Endothelial cell of umbilical vein (primary cell): ENCODE measurements at regions not wholly inside any gene's neighbourhood (a gene's known extent, or its start where the extent isn't known, plus 50 kb on each side); places are given as distances from the start of the nearest gene placed in this dataset.

ENCODE experiments used
- EZH2 ChIP-seq: IDR thresholded peaks from 2 replicates; pipeline ENCODE4 v1.6.1; 2012; ENCODE audit warnings: borderline replicate concordance, low read depth, mild to moderate bottlenecking, moderate library complexity, low read length, inconsistent platforms; ENCODE audit not compliant: severe bottlenecking
- JUN ChIP-seq: IDR thresholded peaks from 2 replicates; pipeline ENCODE4 v1.6.1; 2011; ENCODE audit warnings: borderline replicate concordance, low read depth; ENCODE audit not compliant: insufficient read length, insufficient read depth
- MYC ChIP-seq: IDR thresholded peaks from one replicate; pipeline ENCODE4 v1.6.1; 2011; ENCODE audit warnings: mild to moderate bottlenecking, low read depth, low read length
- POLR2A ChIP-seq: IDR thresholded peaks from 2 replicates; pipeline ENCODE4 v1.6.1; 2012; ENCODE audit warnings: low read depth, mild to moderate bottlenecking, control low read depth, low read length
- POLR2AphosphoS5 ChIP-seq: IDR thresholded peaks from 2 replicates; pipeline ENCODE4 v1.6.1; 2012; ENCODE audit warnings: low read depth, mild to moderate bottlenecking, control low read depth, low read length, moderate library complexity; ENCODE audit not compliant: insufficient read depth
- TF ChIP-seq, protein P1 (sequence below), 2 donors: IDR thresholded peaks; 1 replicate in 1 of 2; 2 replicates in 1 of 2; pipeline ENCODE4 v1.5.1; 2011; ENCODE audit warnings: low read length in 2 of 2, mild to moderate bottlenecking in 2 of 2, moderate library complexity in 2 of 2, control low read depth in 1 of 2, inconsistent platforms in 1 of 2, low read depth in 1 of 2; ENCODE audit not compliant: insufficient read depth in 1 of 2; ENCODE audit errors: extremely low read depth in 1 of 2
- TF ChIP-seq, protein P2 (sequence below): IDR thresholded peaks from 2 replicates; pipeline ENCODE4 v1.6.1; 2011; ENCODE audit not compliant: insufficient read depth, insufficient read length

DNA sequence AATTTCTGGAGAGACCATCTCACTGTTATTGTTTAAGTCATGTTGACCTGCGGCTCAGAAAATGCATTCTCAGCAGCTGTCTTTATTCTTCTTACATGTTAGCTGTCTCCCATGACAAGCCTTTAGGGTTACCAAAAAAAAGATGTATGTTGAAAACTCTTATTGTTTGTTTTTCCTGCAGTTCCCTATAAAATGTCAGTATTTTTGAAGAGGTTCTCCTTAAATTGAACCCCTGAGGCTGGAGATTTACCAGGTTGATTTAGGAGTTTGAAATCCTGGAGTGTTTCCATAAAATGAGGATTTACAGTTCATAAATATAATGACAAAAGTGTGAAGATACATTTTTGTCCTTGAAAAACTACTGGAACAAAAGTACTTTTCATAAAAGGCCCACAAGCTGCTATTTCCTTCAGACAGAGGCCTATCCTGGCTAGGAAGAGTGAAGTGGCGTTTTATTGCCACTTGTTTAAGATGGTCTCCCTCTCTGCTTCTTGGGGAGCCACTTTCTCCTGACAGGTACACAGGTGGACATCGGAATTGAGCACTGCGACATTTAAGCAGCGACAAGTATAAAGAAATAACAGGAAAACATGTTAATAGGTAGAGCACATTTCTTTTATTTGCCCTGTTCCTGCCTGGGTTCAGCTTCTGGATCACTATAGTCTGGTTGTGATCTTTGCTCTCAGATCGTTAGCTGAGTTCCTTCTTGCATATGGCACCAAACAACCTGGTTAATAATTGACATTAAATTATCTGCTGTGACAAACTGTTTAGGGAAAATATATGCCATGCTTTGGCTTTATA is 344.8 kb upstream of the RPS23 start:
- TF ChIP-seq MYC (no peak), EZH2 (no peak), POLR2AphosphoS5 (no peak), POLR2A (no peak), JUN (no peak)
- TF ChIP-seq, protein P1, sequence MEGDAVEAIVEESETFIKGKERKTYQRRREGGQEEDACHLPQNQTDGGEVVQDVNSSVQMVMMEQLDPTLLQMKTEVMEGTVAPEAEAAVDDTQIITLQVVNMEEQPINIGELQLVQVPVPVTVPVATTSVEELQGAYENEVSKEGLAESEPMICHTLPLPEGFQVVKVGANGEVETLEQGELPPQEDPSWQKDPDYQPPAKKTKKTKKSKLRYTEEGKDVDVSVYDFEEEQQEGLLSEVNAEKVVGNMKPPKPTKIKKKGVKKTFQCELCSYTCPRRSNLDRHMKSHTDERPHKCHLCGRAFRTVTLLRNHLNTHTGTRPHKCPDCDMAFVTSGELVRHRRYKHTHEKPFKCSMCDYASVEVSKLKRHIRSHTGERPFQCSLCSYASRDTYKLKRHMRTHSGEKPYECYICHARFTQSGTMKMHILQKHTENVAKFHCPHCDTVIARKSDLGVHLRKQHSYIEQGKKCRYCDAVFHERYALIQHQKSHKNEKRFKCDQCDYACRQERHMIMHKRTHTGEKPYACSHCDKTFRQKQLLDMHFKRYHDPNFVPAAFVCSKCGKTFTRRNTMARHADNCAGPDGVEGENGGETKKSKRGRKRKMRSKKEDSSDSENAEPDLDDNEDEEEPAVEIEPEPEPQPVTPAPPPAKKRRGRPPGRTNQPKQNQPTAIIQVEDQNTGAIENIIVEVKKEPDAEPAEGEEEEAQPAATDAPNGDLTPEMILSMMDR (IDR thresholded peaks at IDR 0.05; ENCODE audit: extremely low read depth in 1 of 2, insufficient read depth in 1 of 2, low read depth in 1 of 2, low read length in 2 of 2): no peak
- TF ChIP-seq, protein P2, sequence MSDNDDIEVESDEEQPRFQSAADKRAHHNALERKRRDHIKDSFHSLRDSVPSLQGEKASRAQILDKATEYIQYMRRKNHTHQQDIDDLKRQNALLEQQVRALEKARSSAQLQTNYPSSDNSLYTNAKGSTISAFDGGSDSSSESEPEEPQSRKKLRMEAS: no peak
